GM20431 (cell line): ENCODE measurements at regions not wholly inside any gene's neighbourhood (a gene's known extent, or its start where the extent isn't known, plus 50 kb on each side); places are given as distances from the start of the nearest gene placed in this dataset.
"Not testable (repeated sequence)": the region's sequence is repeated elsewhere in the genome, so short reads cannot be mapped to it uniquely, and the experiment has no call there.

Source experiments
- in situ Hi-C: fragments of 300-500 bp; cut with MseI, MboI; formaldehyde crosslinking; loops from one replicate; pipeline ENCODE4 v1.15.0; 2020; ENCODE audit warnings: low sequenced_read_pairs; ENCODE audit not compliant: unreplicated experiment

GRCh38 chr2:182477774-182478173, 50.9 kb upstream of the PDE1A start:
- in situ Hi-C loops, result no loop called here

GRCh38 chr2:182481676-182482075, 54.8 kb upstream of the PDE1A start:
- in situ Hi-C loops, result no loop called here

GRCh38 chr2:182482511-182482910, 55.7 kb upstream of the PDE1A start:
- in situ Hi-C loops, result no loop called here

GRCh38 chr2:182496596-182496995, 69.8 kb upstream of the PDE1A start:
- in situ Hi-C loops, result no loop called here

GRCh38 chr2:182499706-182500470, 73.1 kb upstream of the PDE1A start:
- in situ Hi-C loops, result no loop called here

- in situ Hi-C loops, result no loop called here
Measured at GRCh38 chr2:182503886-182504285, 77.0 kb upstream of the PDE1A start.

GRCh38 chr2:182504903-182505302, 78.1 kb upstream of the PDE1A start:
- in situ Hi-C loops, result no loop called here

- in situ Hi-C loops, result no loop called here
Measured at GRCh38 chr2:182506606-182507005, 79.8 kb upstream of the PDE1A start.

GRCh38 chr2:182508583-182508982, 81.7 kb upstream of the PDE1A start:
- in situ Hi-C loops, result not testable (repeated sequence)

GRCh38 chr2:182509216-182509615, 82.4 kb upstream of the PDE1A start:
- in situ Hi-C loops, result no loop called here

- in situ Hi-C loops, result no loop called here
Measured at GRCh38 chr2:182521453-182522404, 94.9 kb upstream of the PDE1A start.

- in situ Hi-C loops, result no loop called here
Measured at GRCh38 chr2:182522405-182522896, 95.6 kb upstream of the PDE1A start.

GRCh38 chr2:182522972-182523473, 96.2 kb upstream of the PDE1A start:
- in situ Hi-C loops, result no loop called here

GRCh38 chr2:182530636-182531035, 103.8 kb upstream of the PDE1A start:
- in situ Hi-C loops, result no loop called here

GRCh38 chr2:182540252-182540651, 113.4 kb upstream of the PDE1A start:
- in situ Hi-C loops, result no loop called here

- in situ Hi-C loops, result no loop called here
Measured at GRCh38 chr2:182541268-182541667, 114.4 kb upstream of the PDE1A start.

- in situ Hi-C loops, result no loop called here
Measured at GRCh38 chr2:182542501-182543258, 115.8 kb upstream of the PDE1A start.

- in situ Hi-C loops, result no loop called here
Measured at GRCh38 chr2:182543741-182544525, 117.1 kb upstream of the PDE1A start.

GRCh38 chr2:182545420-182546167, 118.8 kb upstream of the PDE1A start:
- in situ Hi-C loops, result no loop called here
